GM12891 (cell line): ENCODE measurements at regions not wholly inside any gene's neighbourhood (a gene's known extent, or its start where the extent isn't known, plus 50 kb on each side); places are given as distances from the start of the nearest gene placed in this dataset.

Source experiments
- POLR2A ChIP-seq: IDR thresholded peaks from 2 replicates; pipeline ENCODE4 v1.6.1; 2011; ENCODE audit warnings: low read depth, low read length, control low read depth
- SPI1 ChIP-seq: IDR thresholded peaks from 2 replicates; pipeline ENCODE4 v1.6.1; 2011; ENCODE audit warnings: low read depth, low read length, control low read depth
- TAF1 ChIP-seq: IDR thresholded peaks from 2 replicates; pipeline ENCODE4 v1.6.1; 2011; ENCODE audit warnings: low read depth, low read length, control low read depth

GRCh38 chr10:44262551-44263251 is 122.2 kb downstream of the CXCL12 start:
- TF ChIP-seq SPI1 (no peak), TAF1 (no peak), POLR2A (no peak)
